HepG2 (cell line): ENCODE measurements at regions not wholly inside any gene's neighbourhood (a gene's known extent, or its start where the extent isn't known, plus 50 kb on each side); places are given as distances from the start of the nearest gene placed in this dataset.

Source experiments
- ATAC-seq: fragments of 200-7000 bp; cut with Tn5 transposase; 3 replicates; pipeline ENCODE4 v1.9.1; 2020; ENCODE audit warnings: mild to moderate bottlenecking, moderate library complexity
- BruUV-seq: library from RNA; stranded (reverse); fragments of 400-500 nt; replicated peaks from 2 replicates; lab custom pipeline; 2021; lab: Mats Ljungman, UMichigan
- CTCF ChIA-PET: fragments of 300-600 bp; formaldehyde crosslinking; extraction: SDS; loops from one replicate; lab custom pipeline; 2021; ENCODE audit warnings: low total read pairs, inconsistent platforms, low intra/inter-chr PET ratio; lab: Yijun Ruan, JAX
- POLR2A ChIA-PET: fragments of 350-600 bp; sonication (Branson Sonifier 250); formaldehyde crosslinking; loops from one replicate; lab custom pipeline; 2020; ENCODE audit warnings: antibody characterized with exemption, inconsistent platforms; lab: Yijun Ruan, JAX
- DNase-seq: peaks from one replicate; pipeline ENCODE4 v3.0.0-alpha.2; 2015; ENCODE audit warnings: low spot score
- FAIRE-seq: peaks from 3 replicates; lab custom pipeline; 2011; peaks lifted over from hg19 to GRCh38; lab: Jason Lieb, UNC
- H2AFZ ChIP-seq: one replicate; pipeline ENCODE4 v1.6.1; 2011; ENCODE audit warnings: low read length, inconsistent platforms
- H3K27ac ChIP-seq: fragments of 300-600 bp; 3 replicates; pipeline ENCODE4 v1.8.0; 2011; ENCODE audit warnings: mixed run types, mild to moderate bottlenecking, mixed read lengths, low read length, inconsistent platforms; ENCODE audit not compliant: insufficient read depth; ENCODE audit errors: extremely low read length
- H3K27me3 ChIP-seq, 2 experiments: fragments of 200-600 bp in 1 of 2; 2 replicates in 1 of 2; 3 replicates in 1 of 2; pipeline versions ENCODE4 v1.6.0 to v1.8.0; 2011; ENCODE audit warnings: low read length in 2 of 2, mild to moderate bottlenecking in 2 of 2, moderate library complexity in 2 of 2, inconsistent platforms in 1 of 2; ENCODE audit not compliant: insufficient read depth in 2 of 2, control insufficient read depth in 1 of 2
- H3K36me3 ChIP-seq, 2 experiments: fragments of 200-600 bp in 1 of 2; replicated peaks in 1 of 2; 2 replicates in 1 of 2; 3 replicates in 1 of 2; pipeline versions ENCODE4 v1.5.1 to v1.8.0; 2011; ENCODE audit warnings: low read length in 2 of 2, inconsistent platforms in 1 of 2; ENCODE audit not compliant: insufficient read depth in 2 of 2, control insufficient read depth in 1 of 2
- H3K4me1 ChIP-seq: 2 replicates; pipeline ENCODE4 v1.5.1; 2012; ENCODE audit warnings: low read length, inconsistent platforms; ENCODE audit not compliant: insufficient read depth
- H3K4me2 ChIP-seq: 2 replicates; pipeline ENCODE4 v1.6.0; 2011; ENCODE audit warnings: low read depth, low read length, inconsistent platforms
- H3K4me3 ChIP-seq, 3 experiments: fragments of 200-600 bp in 1 of 3; sonication (generic), shearing (Covaris generic) in 1 of 3; replicated peaks in 1 of 3; 2 replicates each; pipeline ENCODE4 v1.5.1; 2011 to 2016; ENCODE audit warnings: low read length in 3 of 3, inconsistent platforms in 2 of 3, low read depth in 2 of 3, mild to moderate bottlenecking in 2 of 3, control low read depth in 1 of 3, mixed read lengths in 1 of 3; ENCODE audit not compliant: insufficient read depth in 1 of 3
- H3K79me2 ChIP-seq: one replicate; pipeline ENCODE4 v1.6.1; 2011; ENCODE audit warnings: low read length, inconsistent platforms; ENCODE audit not compliant: insufficient read depth
- H3K9ac ChIP-seq: 2 replicates; pipeline ENCODE4 v1.6.0; 2011; ENCODE audit warnings: mild to moderate bottlenecking, low read depth, low read length, inconsistent platforms; ENCODE audit not compliant: insufficient read depth
- H3K9me3 ChIP-seq: 2 replicates; pipeline ENCODE4 v1.5.1; 2012; ENCODE audit warnings: mild to moderate bottlenecking, low read length
- H4K20me1 ChIP-seq: 2 replicates; pipeline ENCODE4 v1.6.0; 2011; ENCODE audit warnings: inconsistent platforms, mild to moderate bottlenecking, low read length, moderate library complexity; ENCODE audit not compliant: insufficient read depth
- AGO2 ChIP-seq: fragments of 200-400 bp; formaldehyde crosslinking; optimal IDR thresholded peaks from 2 replicates; pipeline ENCODE3; 2017; ENCODE audit warnings: mild to moderate bottlenecking, low read depth, low read length, moderate library complexity
- CHD4 ChIP-seq: fragments of 200-600 bp; sonication (generic); IDR thresholded peaks from 2 replicates; pipeline ENCODE4 v1.7.0; 2017; ENCODE audit warnings: mild to moderate bottlenecking, low read length, borderline replicate concordance
- GTF2F1 ChIP-seq: fragments of 150-350 bp; IDR thresholded peaks from 2 replicates; pipeline ENCODE4 v1.6.1; 2014; ENCODE audit warnings: low read length
- HDAC6 ChIP-seq: fragments of 200-600 bp; sonication (generic); IDR thresholded peaks from 2 replicates; pipeline ENCODE4 v1.7.0; 2017; ENCODE audit warnings: mild to moderate bottlenecking, antibody characterized with exemption, low read length, low read depth
- HNRNPK ChIP-seq: fragments of 200-400 bp; formaldehyde crosslinking; IDR thresholded peaks from 2 replicates; pipeline ENCODE4 v1.6.1; 2018; ENCODE audit warnings: low read length, low read depth, moderate library complexity, mild to moderate bottlenecking; ENCODE audit not compliant: poor library complexity, severe bottlenecking
- HOXA3 ChIP-seq: sonication (generic); formaldehyde crosslinking; IDR thresholded peaks from 2 replicates; pipeline ENCODE4 v1.5.0; 2020; ENCODE audit warnings: missing genetic modification reagents
- SATB2 ChIP-seq: sonication (generic); formaldehyde crosslinking; IDR thresholded peaks from 2 replicates; pipeline ENCODE4 v1.5.0; 2020; ENCODE audit warnings: missing genetic modification reagents
- SCMH1 ChIP-seq: sonication (generic); formaldehyde crosslinking; IDR thresholded peaks from 2 replicates; pipeline ENCODE4 v1.9.0; 2021; ENCODE audit warnings: missing genetic modification reagents, mild to moderate bottlenecking, borderline replicate concordance
- SRSF9 ChIP-seq: fragments of 200-400 bp; formaldehyde crosslinking; IDR thresholded peaks from 2 replicates; pipeline ENCODE4 v1.6.1; 2018; ENCODE audit warnings: borderline replicate concordance, mild to moderate bottlenecking, low read depth, low read length; ENCODE audit not compliant: insufficient read depth, poor library complexity, severe bottlenecking
- ZFX ChIP-seq: sonication (generic); formaldehyde crosslinking; IDR thresholded peaks from 2 replicates; pipeline ENCODE4 v1.4.0; 2020; ENCODE audit warnings: mild to moderate bottlenecking, low read depth, missing genetic modification reagents, moderate library complexity
- ZNF138 ChIP-seq: sonication (generic); formaldehyde crosslinking; IDR thresholded peaks from 2 replicates; pipeline ENCODE4 v1.5.0; 2020; ENCODE audit warnings: mild to moderate bottlenecking, low read depth, missing genetic modification reagents
- ZNF569 ChIP-seq: sonication (generic); formaldehyde crosslinking; IDR thresholded peaks from 2 replicates; pipeline ENCODE4 v1.5.0; 2020; ENCODE audit warnings: mild to moderate bottlenecking, missing genetic modification reagents, moderate library complexity, borderline replicate concordance
- ZNF703 ChIP-seq: sonication (generic); formaldehyde crosslinking; IDR thresholded peaks from 2 replicates; pipeline ENCODE4 v1.5.1; 2020; ENCODE audit warnings: missing genetic modification reagents, mild to moderate bottlenecking, moderate library complexity, borderline replicate concordance
- ZNF747 ChIP-seq: sonication (generic); formaldehyde crosslinking; IDR thresholded peaks from 2 replicates; pipeline ENCODE4 v1.8.1; 2023; ENCODE audit warnings: missing genetic modification reagents, mild to moderate bottlenecking, borderline replicate concordance
- ZNF816 ChIP-seq: sonication (generic); formaldehyde crosslinking; IDR thresholded peaks from 2 replicates; pipeline ENCODE4 v1.8.0; 2022; ENCODE audit warnings: missing genetic modification reagents, mild to moderate bottlenecking, borderline replicate concordance
- ZSCAN25 ChIP-seq: sonication (generic); formaldehyde crosslinking; IDR thresholded peaks from 2 replicates; pipeline ENCODE4 v1.8.0; 2022; ENCODE audit warnings: mild to moderate bottlenecking, missing genetic modification reagents
- WGBS: methylation state at CpG from one replicate; pipeline ENCODE4 v1.1.6; 2017; ENCODE audit warnings: low lambda C conversion rate; 5-methylcytosine and 5-hydroxymethylcytosine counted together
- in situ Hi-C: cut with HindIII; loops from 2 replicates; pipeline ENCODE4 v1.10.0; 2017; ENCODE audit warnings: low pct_unique_long_range_greater_than_20kb; ENCODE audit not compliant: extremely low pct_ligation_motif_present
- intact Hi-C: fragments of 100-400 bp; cut with micrococcal nuclease; formaldehyde crosslinking; loops from one replicate; pipeline ENCODE4 v1.10.0; 2022; ENCODE audit not compliant: unreplicated experiment
- TF ChIP-seq, protein P1 (sequence below): sonication (generic); formaldehyde crosslinking; IDR thresholded peaks from 2 replicates; pipeline ENCODE4 v1.8.1; 2023; ENCODE audit warnings: mild to moderate bottlenecking, missing genetic modification reagents, borderline replicate concordance
- TF ChIP-seq, protein P2 (sequence below): sonication (generic); formaldehyde crosslinking; IDR thresholded peaks from 2 replicates; pipeline ENCODE4 v1.4.0; 2020; ENCODE audit warnings: missing genetic modification reagents, borderline replicate concordance
- TF ChIP-seq, protein P3 (sequence below): sonication (generic); formaldehyde crosslinking; IDR thresholded peaks from 2 replicates; pipeline ENCODE4 v1.4.0; 2020; ENCODE audit warnings: mild to moderate bottlenecking, missing genetic modification reagents, borderline replicate concordance

DNA sequence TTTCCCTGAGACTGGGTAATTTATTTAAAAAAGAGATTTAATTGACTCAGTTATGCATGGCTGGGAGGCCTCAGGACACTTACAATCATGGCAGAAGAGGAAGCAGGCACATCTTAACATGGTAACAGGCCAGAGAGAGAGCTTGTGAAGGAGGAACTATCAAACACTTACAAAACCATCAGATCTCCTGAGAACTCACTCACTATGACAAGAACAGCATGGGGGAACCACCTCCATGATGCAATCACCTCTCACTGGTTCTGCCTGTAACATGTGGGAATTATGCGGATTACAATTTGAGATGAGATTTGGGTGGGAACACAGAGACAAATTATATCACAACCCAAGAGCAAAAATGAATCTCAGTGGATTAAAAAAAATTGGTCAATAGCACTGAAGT, 416.0 kb upstream of the TMCO5A start (continued):
- TF ChIP-seq ZNF747 (CRISPR knock-in tag): no peak

DNA sequence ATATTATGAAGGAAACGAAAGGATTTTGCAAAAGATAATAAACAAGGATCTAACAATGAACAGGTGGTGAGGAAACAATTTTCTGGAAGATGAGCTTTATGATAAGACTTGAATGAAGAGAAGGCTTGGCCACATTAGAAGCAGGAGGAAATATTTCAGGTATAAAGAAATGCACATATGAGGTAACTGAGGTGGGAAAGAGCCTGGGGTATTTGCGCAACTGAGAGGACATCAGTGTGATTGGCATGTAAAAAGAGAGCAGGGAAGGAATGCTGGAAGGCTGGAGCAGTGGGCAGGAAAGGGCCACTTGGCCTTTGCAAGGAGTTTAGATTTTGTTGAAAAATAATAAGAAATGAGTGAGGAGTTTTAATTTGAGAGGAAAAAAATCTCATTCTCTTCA, 414.4 kb upstream of the TMCO5A start:
- ChIA-PET POLR2A (no interaction called here), CTCF (no interaction called here)
- BruUV-seq: no TSS peak
- DNase-seq: no peak
- Histone ChIP-seq H2AFZ (no peak overlapping the region), H3K4me1 (no peaks in the 10 kb centered on the region), H3K9me3 (peaks cover 18% of the 10 kb centered on the region), H3K27ac (no peak overlapping the region), H3K4me2 (no peak overlapping the region), H3K79me2 (no peaks in the 10 kb centered on the region), H3K27me3 (no peaks in the 10 kb centered on the region), H4K20me1 (no peaks in the 10 kb centered on the region), H3K9ac (no peak overlapping the region), H3K36me3 (no peaks in the 10 kb centered on the region), H3K4me3 (no peak overlapping the region)
- TF ChIP-seq ZNF816 (no peak), ZNF138 (CRISPR knock-in tag) (no peak), HDAC6 (no peak), HOXA3 (no peak), ZFX (CRISPR knock-in tag) (no peak), SCMH1 (no peak), SRSF9 (no peak), ZNF569 (no peak), CHD4 (no peak), HNRNPK (no peak), GTF2F1 (no peak), ZSCAN25 (CRISPR knock-in tag) (no peak), SATB2 (CRISPR knock-in tag) (no peak), ZNF703 (CRISPR knock-in tag) (no peak), AGO2 (no peak)
- TF ChIP-seq, protein P1, sequence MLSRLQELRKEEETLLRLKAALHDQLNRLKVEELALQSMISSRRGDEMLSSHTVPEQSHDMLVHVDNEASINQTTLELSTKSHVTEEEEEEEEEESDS: no peak
- TF ChIP-seq, protein P2, sequence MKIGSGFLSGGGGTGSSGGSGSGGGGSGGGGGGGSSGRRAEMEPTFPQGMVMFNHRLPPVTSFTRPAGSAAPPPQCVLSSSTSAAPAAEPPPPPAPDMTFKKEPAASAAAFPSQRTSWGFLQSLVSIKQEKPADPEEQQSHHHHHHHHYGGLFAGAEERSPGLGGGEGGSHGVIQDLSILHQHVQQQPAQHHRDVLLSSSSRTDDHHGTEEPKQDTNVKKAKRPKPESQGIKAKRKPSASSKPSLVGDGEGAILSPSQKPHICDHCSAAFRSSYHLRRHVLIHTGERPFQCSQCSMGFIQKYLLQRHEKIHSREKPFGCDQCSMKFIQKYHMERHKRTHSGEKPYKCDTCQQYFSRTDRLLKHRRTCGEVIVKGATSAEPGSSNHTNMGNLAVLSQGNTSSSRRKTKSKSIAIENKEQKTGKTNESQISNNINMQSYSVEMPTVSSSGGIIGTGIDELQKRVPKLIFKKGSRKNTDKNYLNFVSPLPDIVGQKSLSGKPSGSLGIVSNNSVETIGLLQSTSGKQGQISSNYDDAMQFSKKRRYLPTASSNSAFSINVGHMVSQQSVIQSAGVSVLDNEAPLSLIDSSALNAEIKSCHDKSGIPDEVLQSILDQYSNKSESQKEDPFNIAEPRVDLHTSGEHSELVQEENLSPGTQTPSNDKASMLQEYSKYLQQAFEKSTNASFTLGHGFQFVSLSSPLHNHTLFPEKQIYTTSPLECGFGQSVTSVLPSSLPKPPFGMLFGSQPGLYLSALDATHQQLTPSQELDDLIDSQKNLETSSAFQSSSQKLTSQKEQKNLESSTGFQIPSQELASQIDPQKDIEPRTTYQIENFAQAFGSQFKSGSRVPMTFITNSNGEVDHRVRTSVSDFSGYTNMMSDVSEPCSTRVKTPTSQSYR (CRISPR knock-in tag): no peak
- TF ChIP-seq, protein P3, sequence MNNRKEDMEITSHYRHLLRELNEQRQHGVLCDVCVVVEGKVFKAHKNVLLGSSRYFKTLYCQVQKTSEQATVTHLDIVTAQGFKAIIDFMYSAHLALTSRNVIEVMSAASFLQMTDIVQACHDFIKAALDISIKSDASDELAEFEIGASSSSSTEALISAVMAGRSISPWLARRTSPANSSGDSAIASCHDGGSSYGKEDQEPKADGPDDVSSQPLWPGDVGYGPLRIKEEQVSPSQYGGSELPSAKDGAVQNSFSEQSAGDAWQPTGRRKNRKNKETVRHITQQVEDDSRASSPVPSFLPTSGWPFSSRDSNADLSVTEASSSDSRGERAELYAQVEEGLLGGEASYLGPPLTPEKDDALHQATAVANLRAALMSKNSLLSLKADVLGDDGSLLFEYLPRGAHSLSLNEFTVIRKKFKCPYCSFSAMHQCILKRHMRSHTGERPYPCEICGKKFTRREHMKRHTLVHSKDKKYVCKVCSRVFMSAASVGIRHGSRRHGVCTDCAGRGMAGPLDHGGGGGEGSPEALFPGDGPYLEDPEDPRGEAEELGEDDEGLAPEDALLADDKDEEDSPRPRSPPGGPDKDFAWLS (CRISPR knock-in tag): no peak
- in situ Hi-C loops (no loop called here), intact Hi-C loops (no loop called here)
- ATAC-seq: no peak
- FAIRE-seq: no peak
- WGBS: 10% methylated on average over 2 of the region's 2 CpGs
